ENCODE measurements at regions not wholly inside any gene's neighbourhood (a gene's known extent, or its start where the extent isn't known, plus 50 kb on each side); places are given as distances from the start of the nearest gene placed in this dataset.
"Not testable (repeated sequence)": the region's sequence is repeated elsewhere in the genome, so short reads cannot be mapped to it uniquely, and the experiment has no call there.

DNA sequence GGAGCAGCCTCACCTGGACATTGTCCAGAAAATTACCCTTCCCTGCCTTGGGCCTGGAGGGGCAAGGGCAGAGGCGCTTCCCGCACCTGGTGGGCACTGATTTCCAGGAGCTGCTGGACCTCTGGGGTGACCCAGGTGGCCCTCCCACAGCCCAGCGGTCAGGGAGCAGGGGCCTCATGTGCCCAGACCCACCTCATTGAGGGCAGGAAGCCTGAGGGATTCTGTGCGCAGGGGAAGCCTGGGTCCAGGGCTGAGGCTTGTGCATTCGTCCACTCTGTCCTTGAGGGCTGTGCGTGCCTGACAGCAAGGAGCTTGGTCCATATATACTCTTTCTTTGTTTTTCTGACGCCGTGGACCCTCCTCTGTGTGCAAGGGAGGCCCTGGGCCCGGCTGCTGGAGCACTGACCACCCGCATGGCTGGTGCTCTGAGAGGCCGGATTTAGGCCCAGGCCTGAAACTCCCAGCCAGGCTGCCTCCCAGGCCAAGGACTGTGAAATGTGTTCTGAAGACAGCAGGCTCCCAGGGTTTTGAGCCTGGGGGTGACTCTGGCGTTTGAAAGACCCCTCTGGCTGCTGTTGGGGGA lies 69.0 kb upstream of the LRPAP1 start:
- not testable (repeated sequence) for DNase-seq, H3K27ac Mint-ChIP-seq, H3K4me1 Mint-ChIP-seq, H3K4me3 Mint-ChIP-seq, H3K36me3 Mint-ChIP-seq, H3K27me3 Mint-ChIP-seq, H3K9me3 Mint-ChIP-seq

GRCh38 chr4:3599951-3600350 lies 67.7 kb upstream of the LRPAP1 start:
- Mint-ChIP-seq H3K27me3 (peaks cover 13% of the 10 kb centered on the region), H3K4me3 (no peak overlapping the region), H3K27ac (no peak overlapping the region), H3K4me1 (no peaks in the 10 kb centered on the region), H3K36me3 (no peaks in the 10 kb centered on the region), H3K9me3 (no peaks in the 10 kb centered on the region)
- no peak for DNase-seq

DNA sequence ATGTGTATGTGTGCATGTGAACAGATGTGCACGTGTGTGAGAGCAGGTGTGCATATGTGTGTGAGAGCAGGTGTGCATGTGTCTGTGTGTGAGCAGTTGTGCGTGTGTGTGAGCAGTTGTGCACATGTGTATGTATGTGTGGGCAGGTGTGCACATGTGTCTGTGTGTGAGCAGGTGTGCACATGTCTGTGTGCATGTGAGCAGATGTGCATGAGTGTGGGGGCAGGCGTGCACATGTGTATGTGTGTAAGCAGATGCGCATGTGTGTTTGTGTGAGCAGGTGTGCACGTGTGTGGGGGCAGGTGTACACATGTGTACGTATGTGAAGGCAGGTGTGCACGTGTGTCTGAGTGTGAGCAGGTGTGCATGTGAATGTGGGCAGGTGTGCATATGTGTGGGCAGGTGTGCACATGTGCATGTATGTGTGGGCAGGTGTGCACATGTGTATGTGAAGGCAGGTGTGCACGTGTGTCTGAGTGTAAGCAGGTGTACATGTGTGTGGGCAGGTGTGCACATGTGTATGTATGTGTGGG lies 66.5 kb upstream of the LRPAP1 start:
- no peak overlapping the region for H3K27ac Mint-ChIP-seq
- no peak overlapping the region for H3K4me3 Mint-ChIP-seq
- no peak for DNase-seq
- peaks cover 22% of the 10 kb centered on the region for H3K27me3 Mint-ChIP-seq
- H3K9me3 Mint-ChIP-seq: no peaks in the 10 kb centered on the region
- H3K36me3 Mint-ChIP-seq: no peaks in the 10 kb centered on the region
- H3K4me1 Mint-ChIP-seq: no peaks in the 10 kb centered on the region

- H3K4me1 Mint-ChIP-seq, H3K9me3 Mint-ChIP-seq, H3K27ac Mint-ChIP-seq, H3K4me3 Mint-ChIP-seq, H3K36me3 Mint-ChIP-seq, DNase-seq: not testable (repeated sequence)
- H3K27me3 Mint-ChIP-seq: peaks cover 24% of the 10 kb centered on the region
Measured at GRCh38 chr4:3597896-3598505, 65.8 kb upstream of the LRPAP1 start.

GRCh38 chr4:3596957-3597733 lies 64.9 kb upstream of the LRPAP1 start:
- not testable (repeated sequence) for H3K9me3 Mint-ChIP-seq, H3K4me3 Mint-ChIP-seq, H3K27ac Mint-ChIP-seq, H3K4me1 Mint-ChIP-seq, H3K36me3 Mint-ChIP-seq, DNase-seq
- peaks cover 27% of the 10 kb centered on the region for H3K27me3 Mint-ChIP-seq

DNA sequence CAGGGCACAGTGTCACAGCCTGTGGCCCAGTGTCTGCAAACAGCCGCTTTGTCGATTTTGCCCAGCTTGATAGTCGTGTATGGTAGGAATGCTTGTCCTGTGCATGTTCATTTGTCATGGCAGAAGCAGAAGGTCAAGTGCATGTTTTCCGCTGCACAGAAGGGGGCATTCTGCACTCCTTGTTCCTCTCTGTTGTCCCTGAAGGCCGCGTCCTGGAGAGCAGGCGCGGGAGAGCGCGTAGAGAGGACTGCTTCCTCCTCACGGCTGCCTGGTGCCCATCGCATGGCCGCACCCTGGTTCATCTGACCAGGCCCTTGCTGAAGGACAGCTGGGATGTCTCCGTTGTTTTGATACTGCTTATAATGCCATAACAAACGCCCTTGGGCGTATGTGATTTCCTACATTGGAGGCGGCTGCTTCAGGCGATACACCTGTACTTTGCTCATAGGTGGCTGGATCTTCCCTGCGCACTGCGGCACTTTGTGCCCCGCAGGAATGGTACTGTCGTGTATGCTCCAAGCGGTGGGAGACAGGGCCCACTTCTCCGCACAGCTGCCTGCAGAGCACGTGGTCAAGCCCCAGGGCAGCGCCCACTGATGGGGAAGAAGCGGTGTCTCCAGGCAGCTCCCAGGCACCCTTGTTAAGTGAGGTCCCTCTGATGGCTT lies 63.5 kb upstream of the LRPAP1 start:
- not testable (repeated sequence) for H3K36me3 Mint-ChIP-seq, H3K4me1 Mint-ChIP-seq, H3K4me3 Mint-ChIP-seq, H3K9me3 Mint-ChIP-seq, DNase-seq, H3K27ac Mint-ChIP-seq
- peaks cover 26% of the 10 kb centered on the region for H3K27me3 Mint-ChIP-seq

- not testable (repeated sequence) for H3K9me3 Mint-ChIP-seq, H3K4me3 Mint-ChIP-seq, H3K36me3 Mint-ChIP-seq, H3K27ac Mint-ChIP-seq, H3K4me1 Mint-ChIP-seq, DNase-seq
- H3K27me3 Mint-ChIP-seq: peaks cover 26% of the 10 kb centered on the region
Measured at GRCh38 chr4:3594751-3595150, 62.5 kb upstream of the LRPAP1 start.

- H3K4me3 Mint-ChIP-seq, H3K36me3 Mint-ChIP-seq, DNase-seq, H3K27ac Mint-ChIP-seq, H3K4me1 Mint-ChIP-seq, H3K9me3 Mint-ChIP-seq: not testable (repeated sequence)
- H3K27me3 Mint-ChIP-seq: peaks cover 18% of the 10 kb centered on the region
Measured at GRCh38 chr4:3589946-3590924, 58.0 kb upstream of the LRPAP1 start.

GRCh38 chr4:3589379-3589778 lies 57.2 kb upstream of the LRPAP1 start:
- not testable (repeated sequence) for H3K4me1 Mint-ChIP-seq, H3K36me3 Mint-ChIP-seq, H3K27ac Mint-ChIP-seq, H3K9me3 Mint-ChIP-seq, H3K4me3 Mint-ChIP-seq, DNase-seq
- H3K27me3 Mint-ChIP-seq: peaks cover 14% of the 10 kb centered on the region

GRCh38 chr4:3588517-3589194 lies 56.4 kb upstream of the LRPAP1 start:
- DNase-seq, H3K4me1 Mint-ChIP-seq, H3K27me3 Mint-ChIP-seq, H3K4me3 Mint-ChIP-seq, H3K27ac Mint-ChIP-seq, H3K9me3 Mint-ChIP-seq, H3K36me3 Mint-ChIP-seq: not testable (repeated sequence)

DNA sequence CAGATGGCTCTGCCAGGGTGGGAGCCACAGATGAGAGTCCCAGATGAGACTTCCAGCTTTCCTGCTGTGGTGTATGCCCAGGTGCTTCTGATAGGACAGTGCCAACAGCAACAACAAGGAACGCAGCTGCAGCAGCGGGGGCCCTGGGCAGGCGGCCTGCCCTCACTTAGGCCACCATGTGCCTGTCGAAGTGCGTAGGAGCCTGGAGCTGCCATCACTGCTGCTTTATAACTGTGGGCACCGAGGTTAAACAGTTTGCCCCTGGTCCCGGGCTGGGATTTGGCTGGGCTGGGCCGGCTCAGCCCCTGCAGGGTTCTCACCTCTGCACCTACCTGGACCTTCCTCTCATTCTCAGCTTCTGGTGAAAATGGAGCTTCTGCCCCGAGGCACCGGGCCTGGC lies 54.4 kb upstream of the LRPAP1 start:
- DNase-seq, H3K4me1 Mint-ChIP-seq, H3K9me3 Mint-ChIP-seq, H3K4me3 Mint-ChIP-seq, H3K27me3 Mint-ChIP-seq, H3K27ac Mint-ChIP-seq, H3K36me3 Mint-ChIP-seq: not testable (repeated sequence)

DNA sequence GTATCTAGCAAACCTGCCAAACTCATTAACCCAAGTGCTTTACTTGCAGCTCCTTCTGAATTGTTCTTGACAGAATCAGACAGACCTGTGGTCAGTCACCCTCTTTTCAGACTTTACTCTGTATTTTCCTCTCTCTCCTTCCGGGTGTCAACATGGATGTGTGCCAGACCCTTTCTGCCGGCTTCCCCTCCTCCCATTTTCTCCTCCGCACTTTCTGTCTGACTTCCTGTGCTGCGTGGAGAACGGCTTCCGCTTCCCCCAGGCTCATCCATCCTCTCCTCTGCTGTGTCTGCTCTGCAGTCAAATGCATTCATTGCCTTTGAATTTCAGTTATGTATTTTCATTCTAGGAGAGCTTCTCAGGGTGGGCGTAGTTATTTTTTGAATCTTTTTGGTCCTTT lies 53.3 kb upstream of the LRPAP1 start:
- not testable (repeated sequence) for H3K9me3 Mint-ChIP-seq, H3K27me3 Mint-ChIP-seq, H3K4me3 Mint-ChIP-seq, H3K4me1 Mint-ChIP-seq, H3K36me3 Mint-ChIP-seq, H3K27ac Mint-ChIP-seq, DNase-seq

GRCh38 chr4:3582091-3582475 lies 49.9 kb upstream of the LRPAP1 start:
- peaks cover 2% of the 10 kb centered on the region for H3K4me1 Mint-ChIP-seq
- H3K4me3 Mint-ChIP-seq: no peak overlapping the region
- H3K27ac Mint-ChIP-seq: no peak overlapping the region
- no peaks in the 10 kb centered on the region for H3K9me3 Mint-ChIP-seq
- no peak for DNase-seq
- peaks cover 7% of the 10 kb centered on the region for H3K27me3 Mint-ChIP-seq
- H3K36me3 Mint-ChIP-seq: no peaks in the 10 kb centered on the region
